NCI-H2227 (cell line): ENCODE measurements at regions not wholly inside any gene's neighbourhood (a gene's known extent, or its start where the extent isn't known, plus 50 kb on each side); places are given as distances from the start of the nearest gene placed in this dataset.

Experiments
- DNase-seq: peaks from one replicate; lab custom pipeline; 2025; ENCODE audit not compliant: unreplicated experiment; lab: John Stamatoyannopoulos, UW

DNA sequence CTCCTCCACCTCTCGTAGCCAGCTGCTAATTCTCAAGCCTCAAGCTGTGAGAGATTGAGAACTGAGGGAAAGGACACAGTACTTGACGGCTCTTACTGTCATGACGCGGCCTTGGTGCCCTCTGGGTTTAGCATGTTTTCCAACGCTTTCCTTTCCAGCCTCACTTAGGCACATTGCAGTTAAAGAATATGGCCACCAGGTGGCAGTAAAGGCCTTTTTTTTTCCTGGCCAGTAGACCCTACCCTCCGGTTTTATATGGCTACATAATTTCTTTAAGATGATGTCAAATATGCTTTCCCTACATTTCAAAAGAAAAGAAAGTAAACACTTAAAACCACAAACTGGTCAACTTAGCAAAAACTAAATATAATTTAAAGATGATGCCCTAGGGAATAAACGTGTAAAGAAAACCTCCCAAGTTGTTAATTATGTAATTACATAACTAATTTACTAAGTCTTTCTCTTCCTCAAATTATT lies 56.8 kb upstream of the PRDX6 start:
- DNase-seq, result peak; percentile 88

DNA sequence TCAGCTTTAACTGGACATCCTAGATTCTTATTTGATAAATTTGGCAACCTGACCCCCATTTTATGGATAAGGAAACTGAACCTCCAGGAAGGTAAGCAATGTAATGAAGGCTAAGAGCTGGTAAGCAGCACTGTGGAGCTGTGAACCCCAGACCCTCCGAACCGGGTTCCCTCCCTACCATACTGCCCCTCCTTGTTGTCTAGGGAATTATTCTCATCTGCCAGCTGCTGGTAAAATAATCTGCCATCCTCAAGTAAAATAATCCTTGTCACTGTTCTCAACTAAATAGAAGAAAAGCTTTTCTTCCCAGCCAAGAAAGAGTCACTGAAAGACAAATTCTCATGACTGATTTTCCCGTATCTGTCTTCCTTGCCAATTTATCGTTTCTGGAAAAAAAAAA lies 55.8 kb upstream of the PRDX6 start:
- no peak for DNase-seq

DNA sequence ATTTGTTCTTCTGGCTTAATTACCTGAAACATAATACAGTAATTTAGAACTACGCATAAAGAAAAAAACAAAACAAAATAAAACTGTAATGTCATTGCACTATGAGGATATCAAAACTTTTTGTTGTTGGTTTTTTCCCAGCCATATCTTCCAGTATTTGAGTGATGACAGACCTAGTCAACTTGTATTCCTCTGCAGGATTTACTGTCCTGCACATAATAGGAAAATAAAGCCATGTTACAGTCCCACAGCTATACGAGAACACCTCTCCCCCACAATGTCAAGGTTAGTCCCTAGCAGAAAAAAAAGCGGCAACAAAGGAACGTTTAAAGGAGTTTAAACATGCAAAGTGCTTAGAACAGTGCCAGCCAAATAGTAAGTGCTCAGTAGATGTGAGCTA lies 55.3 kb upstream of the PRDX6 start:
- no peak for DNase-seq

DNA sequence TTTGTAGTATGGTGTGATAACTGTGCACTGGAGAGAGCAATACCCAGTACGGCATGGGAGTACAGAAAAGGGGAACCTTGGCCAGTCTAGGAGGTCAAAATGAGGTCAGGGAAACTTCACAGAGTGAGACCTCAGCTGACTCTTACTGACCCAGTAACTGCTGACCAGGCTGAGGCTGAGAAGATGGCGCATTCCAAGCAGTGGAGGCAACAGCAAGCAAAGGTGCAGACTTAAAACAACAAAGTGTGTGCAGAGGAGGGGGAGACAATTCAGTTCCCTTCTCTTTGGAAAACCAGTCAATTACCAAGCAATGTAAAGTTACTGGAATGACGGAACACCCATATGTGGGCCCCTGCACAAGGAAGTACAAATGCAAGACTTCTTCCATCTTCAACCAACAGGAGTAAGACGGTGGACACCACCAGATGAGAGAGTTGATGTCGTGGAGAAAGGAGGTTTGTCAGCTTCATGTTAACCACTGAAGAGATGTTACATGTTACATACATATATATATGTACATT lies 54.6 kb upstream of the PRDX6 start:
- DNase-seq, result no peak

DNA sequence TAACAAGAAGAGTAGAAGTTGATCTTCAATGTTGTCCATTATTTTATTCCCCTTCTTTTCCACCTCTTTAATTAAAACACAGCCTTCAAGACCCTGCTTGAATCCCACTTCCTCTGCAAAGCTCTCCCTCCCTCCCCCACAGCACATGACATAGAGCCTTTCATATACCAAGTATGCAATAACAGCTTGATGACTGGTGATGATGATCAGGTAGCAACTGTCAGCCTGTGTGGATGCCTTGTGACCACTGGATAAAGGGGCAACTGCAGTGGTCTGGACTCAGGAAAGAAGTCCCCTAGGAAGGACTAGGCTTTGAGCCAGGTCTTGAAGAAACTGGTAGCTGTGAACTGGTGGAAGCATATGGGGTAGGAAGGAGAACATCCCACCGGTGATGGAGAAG lies 53.8 kb upstream of the PRDX6 start:
- DNase-seq, result no peak

DNA sequence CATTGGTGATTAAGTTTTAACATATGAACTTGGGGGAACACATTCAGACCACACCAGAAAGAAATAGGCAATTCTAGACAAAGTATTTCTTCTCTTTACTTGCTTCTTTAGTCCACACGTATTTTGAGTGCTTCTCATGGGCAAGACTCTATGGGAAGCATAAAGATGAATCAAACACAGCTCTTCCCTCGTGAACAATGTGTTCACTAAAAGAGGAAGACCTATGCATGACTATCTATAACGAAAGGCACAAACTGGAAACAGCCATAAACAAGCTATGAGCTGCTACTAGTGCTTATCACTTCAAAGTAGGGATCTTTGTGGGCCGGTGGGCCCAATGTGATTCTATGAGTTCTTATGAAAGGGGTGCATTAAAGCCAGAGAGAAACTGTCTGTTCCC lies 53.0 kb upstream of the PRDX6 start:
- no peak for DNase-seq

DNA sequence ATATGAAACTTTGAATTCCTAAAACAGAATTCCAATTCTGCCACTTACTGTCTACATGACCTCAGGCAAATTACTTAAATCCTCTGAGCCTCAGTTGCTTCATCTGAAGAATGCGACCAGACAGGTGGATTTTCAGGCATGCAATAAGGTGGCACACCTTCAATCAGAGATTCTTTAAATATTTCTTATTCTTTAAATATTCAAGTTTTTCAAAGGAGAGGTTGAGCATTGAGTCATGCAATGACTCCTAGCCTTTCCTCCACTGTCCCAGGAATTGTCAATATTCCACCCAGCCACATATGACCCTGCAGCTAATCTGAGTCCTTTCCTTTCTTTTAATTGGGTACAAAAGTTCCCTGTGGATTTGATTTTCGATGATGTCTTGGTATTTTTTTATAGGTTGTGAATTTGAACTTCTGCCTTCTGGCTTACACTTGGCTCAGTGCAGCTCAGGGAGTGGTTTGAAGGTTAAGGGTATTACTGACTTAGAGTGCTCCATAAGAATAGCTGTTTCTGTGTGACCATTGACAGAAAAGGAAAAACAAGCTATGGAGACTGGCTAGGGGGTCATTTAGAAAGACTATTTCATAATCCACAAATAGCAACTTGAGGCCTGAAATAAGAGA lies 52.2 kb upstream of the PRDX6 start:
- no peak for DNase-seq

DNA sequence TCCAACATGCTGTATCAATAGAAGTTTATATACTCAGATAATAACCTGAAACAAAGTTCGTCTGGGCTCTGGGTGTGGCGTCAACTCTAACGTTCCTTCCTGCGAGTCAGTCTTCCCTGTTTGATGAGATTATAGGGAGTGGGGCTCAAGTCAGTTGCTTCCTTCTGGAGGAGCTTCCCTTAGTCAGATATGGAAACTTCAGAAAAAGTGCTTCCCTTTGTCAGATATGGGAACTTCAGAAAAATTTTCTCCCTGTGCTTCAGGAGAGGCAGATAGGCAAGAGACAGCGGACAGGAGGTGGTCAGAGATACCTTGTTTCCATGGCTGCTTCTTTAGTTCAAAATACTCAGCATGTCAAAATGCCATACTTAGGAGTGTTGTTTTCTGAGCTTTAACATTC lies 51.1 kb upstream of the PRDX6 start:
- DNase-seq, result no peak

DNA sequence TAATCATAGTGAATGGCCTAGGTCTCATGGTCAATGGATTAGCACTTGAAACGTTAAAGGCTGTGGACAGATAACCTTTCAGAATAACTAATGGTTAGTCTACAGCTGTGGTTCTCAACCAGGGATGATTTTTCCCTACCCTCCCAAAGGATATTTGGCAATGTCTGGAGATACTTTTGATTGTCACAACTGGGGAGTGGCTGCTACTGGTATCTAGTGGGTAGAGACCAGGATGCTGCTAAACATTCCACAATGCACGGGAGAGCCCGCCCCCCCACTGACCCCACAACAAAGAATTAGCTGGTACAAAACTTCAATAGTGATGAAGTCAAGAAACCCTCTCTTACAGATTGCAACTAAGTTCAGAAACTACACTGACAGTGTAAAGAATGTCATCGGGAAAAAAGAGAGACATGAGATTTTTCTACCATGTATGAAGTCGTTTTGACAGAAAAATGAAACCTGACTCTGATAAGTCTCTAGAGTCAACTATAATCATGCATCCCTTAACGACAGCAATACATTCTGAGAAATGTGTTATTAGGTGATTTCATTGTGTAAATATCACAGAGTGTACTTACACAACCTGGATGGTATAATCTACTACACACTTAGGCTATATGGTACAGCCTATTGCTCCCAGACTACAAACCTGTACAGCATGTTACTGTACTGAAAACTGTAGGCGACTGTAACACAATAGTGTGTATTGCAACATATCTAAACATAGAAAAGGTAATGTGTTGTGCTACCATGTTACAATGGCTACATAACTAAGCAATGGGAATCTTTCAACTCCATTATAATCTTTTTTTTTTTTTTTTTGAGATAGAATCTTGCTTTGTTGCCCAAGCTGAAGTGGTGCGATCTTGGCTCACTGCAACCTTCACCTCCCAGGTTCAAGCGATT lies 49.7 kb upstream of the PRDX6 start:
- DNase-seq, result no peak
